ENCODE measurements at regions not wholly inside any gene's neighbourhood (a gene's known extent, or its start where the extent isn't known, plus 50 kb on each side); places are given as distances from the start of the nearest gene placed in this dataset.

DNA sequence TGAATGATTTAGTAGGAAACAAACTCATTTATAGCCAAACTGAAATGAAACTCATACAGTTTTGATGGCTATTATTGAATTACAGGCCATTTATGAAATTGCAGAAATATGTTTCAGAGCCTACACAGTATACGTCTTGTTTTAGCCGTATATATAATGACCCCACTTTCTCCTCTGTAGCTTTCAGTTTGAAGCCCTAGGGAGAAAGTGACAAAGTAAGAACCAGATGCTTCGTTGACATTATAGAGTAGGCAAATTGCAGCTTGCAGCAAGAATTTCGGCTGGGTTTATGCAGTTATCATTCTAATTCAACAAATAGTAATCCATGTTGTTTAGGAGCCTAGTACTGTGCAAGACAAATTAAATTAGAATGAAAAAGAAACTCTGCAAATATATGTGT, 836.3 kb upstream of the ADGRL4 start:
- DNase-seq: no peak

DNA sequence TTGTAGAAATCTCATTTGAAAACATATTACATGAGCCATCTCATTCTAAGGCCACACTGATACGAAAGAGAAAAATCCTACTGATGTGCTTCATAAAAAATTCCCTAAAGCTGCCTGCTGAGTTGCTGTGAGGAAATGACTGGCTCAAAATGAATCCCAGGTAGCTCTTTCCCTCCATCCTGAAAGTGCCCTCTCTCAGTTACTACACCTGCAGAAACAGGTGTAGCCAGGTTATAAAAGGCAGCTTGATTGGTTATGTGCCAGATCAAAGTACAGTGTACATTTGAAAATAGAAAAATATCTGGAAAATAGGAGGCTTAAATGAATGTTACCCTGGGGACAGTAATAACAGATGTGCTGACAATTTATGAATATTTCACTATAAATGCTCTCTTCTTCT, 833.4 kb upstream of the ADGRL4 start:
- no peak for DNase-seq

DNA sequence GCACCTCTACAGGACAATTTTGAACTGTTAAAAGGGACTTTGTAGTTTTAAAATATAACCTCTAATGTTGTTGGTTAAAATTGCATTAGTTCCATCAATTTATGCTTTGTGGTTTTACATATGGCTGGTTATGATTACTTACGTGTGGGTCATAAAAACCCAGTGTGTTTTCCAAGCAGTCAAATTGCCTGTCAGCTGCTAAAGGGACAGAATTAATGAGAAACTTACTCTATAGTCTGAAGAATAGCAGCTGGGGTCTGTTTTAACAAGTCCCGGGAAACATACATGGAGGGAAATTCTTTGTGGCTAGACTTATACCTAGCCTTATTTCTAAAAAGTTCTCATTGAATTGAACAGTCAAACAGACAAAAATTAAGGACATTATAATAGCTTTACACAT, 820.9 kb upstream of the ADGRL4 start:
- no peak for DNase-seq

DNA sequence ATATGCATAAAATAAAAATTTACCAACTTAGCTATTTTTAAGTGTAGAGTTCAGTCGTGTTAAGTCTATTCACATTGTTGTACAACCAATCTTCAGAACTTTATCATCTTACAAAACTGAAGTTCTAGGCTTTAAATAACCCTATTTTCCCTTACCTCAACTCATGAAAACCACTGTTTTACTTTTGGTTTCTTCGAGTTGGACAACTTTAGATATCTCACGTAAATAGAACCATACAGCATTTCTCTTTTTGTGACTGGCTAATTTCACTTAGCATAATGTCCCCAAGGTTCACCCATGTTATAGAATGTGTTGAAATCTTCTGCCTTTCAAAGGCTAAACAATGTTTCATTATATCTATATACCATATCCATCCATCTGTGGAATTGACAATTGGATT, 819.0 kb upstream of the ADGRL4 start:
- no peak for DNase-seq

DNA sequence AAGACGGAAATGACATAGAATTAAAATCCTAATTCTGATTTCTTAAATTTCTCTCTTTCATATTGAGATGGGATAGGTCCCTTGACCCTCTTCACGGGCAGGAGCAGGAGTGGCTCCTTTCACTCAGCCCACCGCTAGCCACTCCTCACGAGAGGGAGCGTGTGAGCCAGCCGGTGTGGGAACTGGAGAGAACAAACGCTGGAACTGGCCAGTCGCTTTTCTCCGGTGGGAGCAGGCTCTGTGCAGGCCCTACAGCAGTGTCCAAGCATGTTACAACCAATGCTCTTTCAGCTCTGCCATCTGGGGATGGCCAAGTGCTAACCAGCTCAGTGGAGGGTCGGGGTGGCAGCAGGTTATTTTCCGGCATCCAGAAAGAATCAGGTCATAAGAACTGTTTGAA, 815.5 kb upstream of the ADGRL4 start:
- no peak for DNase-seq

DNA sequence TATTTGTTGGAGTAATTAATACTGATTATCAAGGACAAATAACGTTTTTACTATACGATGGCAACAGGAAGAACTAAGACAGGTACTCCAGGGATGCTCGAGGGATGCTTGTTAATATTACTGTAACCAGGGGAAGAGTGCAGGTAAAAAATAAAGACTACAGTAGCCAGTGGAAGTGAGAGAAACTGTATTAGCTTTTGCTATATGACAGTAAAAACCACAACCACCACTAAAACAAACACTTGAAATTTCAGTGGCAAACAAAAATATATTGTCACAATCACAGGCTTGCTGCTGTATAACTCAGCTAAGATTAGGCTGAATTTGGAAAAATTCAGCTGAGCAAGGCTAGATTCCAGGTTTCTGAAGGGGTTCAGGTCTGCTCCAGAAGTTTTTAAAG, 812.6 kb upstream of the ADGRL4 start:
- no peak for DNase-seq

DNA sequence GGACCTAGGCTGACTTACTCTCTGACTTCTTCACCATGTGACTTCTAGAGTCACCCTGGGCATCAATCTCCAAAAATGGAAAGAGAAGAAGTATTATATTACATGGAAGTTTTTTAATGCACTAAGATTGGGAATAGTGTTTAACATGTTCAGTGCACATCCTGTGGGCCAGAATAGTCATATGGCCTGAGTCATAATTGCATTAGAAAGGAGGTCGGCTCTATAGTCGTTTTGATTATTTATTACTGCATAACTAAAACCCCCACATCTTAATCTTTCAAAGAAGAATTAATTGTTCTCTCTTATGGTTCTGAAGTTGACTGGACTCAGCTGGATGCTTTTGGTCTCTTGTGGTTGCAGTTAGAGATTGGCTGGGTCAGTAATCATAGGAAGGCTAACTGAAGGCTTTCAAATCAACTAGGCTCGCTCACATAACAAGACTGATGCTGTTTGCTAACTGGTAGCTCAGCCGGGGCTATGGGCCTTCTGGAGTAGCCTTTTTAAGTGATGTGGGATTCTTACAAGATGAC, 810.6 kb upstream of the ADGRL4 start:
- no peak for DNase-seq

DNA sequence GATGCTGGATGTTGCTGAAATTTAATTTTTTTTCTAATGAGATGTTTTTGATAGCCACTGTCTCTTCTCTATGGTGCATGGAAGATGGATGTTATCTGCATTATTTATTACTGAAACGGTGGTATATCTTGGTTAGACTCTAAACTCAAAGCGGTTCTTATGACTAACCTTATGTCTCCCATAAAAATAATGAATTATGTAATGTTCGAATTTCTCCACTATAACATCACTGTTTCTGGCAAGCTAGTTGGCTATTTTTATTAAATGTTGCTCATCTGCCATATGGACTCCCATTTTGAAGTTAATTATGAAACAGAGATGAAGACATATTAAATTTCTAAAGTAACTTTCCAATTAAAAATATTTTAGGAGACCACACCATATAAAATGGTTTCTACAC, 808.6 kb upstream of the ADGRL4 start:
- no peak for DNase-seq

DNA sequence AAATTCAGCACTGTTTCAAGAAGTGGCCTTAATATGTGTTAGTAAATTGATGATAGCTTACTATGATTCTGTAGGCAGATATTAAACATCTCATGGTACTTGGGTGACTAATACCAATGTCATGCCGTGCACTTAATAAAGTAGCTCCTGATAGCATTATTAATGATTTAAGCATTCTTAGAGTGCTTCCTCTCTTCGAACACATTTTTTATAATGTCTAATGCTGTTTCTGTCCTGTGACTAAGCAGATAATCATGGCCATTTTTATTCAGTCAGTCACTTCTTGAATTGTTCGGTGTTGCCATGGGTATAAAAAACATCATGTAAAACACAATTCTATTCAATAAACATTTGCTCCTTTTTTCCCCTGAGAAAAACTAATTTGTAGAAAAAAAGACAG, 804.6 kb upstream of the ADGRL4 start:
- DNase-seq: no peak

DNA sequence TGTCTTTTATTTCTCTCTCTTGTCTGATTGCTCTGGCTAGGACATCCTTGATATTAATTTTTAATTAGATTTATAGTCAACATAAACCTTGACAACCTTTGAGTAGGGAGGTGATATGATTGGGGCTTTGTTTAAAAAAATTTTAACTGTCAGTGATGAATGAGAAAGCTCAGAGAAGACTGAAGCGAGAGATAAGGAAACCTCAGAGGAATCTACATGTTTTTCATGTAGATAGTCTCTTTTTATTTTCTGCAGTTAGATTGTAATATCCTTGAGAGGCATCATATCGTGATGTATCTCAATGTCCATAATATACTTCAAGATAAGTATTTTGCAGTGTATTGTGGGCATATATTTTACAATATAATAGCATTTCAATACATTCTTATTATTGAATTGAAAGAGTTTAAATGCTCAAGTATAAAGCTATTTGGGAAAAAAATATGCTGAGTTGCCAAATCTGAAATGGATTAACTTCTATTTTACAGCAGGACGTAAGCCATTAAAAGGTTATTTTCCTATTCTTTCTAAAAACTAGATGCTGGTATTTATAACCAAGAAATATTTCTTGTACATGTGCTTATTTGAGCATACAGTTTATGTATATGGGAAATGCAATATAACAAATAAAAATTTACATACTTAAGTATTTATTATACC, 802.4 kb upstream of the ADGRL4 start:
- DNase-seq: no peak

DNA sequence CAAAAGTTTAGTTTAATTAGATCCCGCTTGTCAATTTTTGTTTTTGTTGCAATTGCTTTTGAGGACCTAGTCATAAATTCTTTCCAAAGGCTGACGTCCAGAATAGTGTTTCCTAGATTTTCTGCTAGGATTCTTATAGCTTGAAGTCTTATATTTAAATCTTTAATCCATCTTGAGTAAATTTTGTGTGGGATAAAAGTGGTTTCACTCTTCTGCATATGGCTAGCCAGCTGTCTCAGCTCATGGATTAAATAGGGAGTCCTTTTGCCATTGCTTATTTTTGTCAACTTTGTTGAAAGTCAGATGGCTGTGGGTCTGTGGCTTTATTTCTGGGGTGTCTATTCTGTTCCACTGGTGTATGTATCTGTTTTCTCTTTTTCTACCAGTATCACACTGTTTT, 801.3 kb upstream of the ADGRL4 start:
- no peak for DNase-seq

DNA sequence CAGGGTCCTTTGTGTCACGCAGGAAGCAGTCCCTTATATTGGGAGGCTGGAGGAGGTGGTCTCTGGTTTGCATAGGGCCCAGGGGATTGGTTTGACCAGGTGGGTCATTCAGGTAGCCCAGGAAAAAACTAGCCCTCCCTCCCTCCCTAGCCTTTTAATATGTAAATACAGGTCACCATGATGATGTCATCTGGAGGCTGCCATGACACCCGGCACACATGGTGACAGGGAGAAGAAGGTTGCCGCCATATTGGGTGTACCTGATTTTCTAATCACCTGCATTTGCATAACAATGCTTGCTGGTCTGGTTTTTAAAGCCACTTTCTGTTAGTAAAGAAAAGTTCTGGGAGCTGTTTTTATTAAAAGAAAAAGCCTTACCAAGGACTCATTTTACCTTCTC, 791.0 kb upstream of the ADGRL4 start:
- no peak for DNase-seq

DNA sequence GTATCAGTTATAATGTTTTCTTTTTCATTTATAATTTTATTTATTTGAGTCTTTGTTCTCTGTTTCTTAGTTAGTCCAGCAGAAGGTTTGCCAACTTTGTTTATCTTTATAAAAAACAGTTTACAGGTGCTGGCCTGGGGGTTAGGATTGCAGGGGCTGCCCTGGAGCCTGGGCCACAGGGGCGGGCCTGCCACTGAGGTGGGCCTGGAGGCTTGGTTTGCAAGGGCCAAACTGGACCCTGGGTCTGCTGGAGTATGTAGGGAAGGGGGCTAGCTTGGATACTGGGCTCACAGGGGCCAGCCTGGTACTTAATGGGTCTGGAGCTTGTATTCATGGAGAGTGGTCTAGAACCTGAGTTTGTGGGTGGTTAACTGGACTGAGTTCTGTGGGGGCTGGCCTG, 789.9 kb upstream of the ADGRL4 start:
- no peak for DNase-seq

DNA sequence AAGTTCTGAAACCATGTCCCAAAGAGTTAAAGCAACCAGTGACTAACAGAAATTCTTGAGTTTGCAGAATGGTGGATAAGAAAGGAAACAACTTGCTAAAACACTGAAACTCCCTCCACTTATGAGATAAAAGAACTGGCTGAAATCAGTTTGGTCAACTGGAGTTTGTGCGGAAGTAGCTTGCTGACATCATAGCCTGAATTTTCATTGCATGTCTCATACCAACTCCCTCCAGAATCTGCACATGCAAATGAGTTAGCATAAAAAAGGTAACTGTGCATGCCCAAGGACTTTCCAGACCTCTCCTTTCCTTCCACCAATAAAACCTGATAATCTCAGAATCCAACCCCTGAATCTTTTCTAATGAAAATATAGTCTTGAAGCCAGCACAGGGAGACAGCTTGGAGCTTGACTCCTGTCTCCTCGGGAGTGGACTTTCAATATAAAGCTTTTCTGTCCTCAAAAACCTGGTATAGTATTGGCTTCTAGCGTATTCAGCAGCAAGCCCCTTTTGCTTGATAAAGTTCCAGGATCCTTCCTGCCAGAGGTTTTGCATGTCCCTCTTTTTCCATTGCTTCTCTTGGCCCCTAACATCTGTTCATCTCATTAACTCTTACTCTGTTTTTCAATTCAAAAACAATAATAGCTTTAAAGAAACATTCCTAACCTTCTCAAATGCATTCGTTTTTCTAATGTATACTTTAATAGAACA, 785.8 kb upstream of the ADGRL4 start:
- no peak for DNase-seq

DNA sequence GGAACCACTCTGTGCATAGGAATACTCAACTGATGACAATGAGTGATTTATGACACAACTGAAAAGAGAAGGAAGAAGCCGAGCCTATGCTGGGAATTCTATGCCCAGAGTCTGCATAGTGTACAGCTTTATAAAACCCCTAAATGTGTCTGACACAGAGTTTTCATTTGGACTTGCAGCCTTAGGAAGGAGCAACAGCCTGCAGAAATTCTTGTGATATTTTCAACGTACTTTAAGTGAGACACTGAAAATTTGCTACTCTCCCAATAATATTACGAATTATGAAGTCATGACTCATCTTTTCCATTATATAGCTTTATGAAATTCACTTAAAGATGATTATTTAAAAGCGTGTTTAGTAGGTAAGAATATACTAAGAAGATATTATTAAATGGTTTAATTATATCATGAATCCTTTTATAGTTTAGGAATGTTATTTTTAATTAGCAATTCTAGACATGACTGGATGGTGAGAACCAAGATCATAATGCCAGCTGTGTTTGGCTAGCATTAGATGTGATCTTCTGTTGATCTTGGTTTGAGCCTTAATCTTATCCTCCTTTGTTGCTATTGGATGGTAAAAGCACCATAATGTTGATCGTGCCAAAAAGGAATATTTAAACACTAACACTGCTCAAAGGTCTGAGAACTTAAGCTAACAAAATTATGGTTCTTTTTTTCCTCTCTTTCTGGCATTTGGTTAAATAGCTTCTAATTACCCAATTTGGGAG, 785.1 kb upstream of the ADGRL4 start:
- no peak for DNase-seq

DNA sequence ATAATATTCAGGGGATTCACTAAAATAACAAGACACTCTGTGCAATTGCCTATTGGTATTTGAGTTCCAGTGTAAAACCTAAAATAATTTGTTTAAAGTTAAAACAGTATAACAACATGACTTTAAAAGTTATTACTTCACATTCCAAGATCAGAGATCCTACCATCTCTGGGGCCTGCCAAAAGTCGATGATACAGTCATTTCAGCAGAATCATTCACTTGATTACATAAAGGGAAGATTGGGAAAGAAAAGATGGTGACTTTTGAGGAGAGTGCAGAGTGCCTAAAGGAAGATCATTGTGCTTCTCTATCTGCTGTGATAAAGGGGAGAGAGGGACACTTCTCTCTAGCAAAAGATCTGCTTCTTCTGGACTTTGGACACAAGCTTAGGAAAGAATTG, 784.4 kb upstream of the ADGRL4 start:
- no peak for DNase-seq

DNA sequence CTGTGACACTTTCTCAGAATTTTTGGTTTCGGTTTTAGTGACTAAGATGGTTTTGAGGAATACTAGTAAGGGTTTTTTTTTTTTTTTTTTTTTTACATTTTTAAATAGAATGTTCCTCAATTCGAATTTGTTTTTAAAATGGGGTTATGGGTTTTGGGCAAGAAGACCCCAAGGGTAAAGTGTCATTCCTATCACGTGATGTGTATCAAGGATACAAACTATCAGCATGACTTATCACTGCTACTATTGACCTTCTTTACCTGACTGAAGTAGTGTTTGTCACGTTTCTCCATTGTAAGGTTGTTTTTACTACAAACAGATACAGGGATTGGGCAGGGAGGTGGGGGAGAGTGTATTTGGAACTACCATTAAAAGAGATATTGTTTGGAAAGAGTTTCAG, 781.1 kb upstream of the ADGRL4 start:
- DNase-seq: no peak

DNA sequence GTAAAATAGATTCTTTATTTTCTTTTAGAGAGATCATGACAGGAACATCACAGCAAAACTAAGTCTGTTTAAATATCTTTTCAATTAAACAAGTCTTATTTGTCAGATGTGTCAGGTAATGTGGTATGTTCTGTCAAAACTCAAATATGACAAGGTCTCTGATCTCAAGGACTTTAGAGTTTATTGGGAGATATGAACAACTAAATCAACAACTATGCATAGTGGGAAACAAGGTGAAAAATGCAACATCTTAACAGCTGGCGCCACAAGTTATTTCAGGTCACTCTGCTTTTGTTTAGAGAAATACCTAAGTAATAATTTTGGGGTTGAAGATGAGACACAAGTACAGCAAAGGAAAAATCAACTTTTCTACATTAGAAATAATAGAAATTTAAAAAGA, 779.4 kb upstream of the ADGRL4 start:
- DNase-seq: no peak

DNA sequence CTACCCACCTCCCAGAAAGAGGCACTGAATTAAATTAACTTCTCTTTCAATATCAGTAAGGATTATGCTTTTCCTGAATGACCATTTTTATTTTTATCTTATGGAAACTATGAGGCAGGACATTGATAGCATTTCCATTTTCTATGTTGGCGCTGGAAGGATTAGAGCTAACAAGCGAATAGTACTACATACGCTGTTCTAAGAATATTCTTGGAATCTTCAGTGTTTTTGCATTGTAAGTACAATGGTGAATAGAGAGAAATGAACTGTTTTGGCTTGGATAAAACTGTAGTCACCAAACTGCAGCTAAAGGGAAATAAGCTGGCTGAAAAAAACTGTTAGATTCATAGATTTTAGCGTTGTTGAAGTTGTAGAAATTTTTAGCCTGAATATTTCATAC, 779.0 kb upstream of the ADGRL4 start:
- DNase-seq: no peak

DNA sequence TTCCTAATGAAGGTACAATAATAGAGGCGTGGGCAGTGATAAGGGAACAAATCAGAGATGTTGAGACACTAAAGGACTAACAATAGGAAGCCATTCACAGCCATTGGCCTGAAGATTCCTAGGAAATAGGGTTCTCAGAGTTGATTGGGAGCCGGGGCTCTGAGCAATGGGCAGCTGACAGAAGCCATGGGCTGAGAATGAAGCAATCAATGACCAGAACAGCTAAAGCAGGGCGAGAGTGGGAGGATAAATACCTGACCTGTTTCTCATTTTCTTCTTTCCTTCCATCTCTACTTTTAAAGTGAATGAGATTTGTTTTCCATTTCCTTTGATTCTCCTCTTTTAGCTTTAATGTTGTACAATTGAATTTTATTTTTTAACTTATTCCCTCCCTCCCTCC, 774.7 kb upstream of the ADGRL4 start:
- DNase-seq: no peak

DNA sequence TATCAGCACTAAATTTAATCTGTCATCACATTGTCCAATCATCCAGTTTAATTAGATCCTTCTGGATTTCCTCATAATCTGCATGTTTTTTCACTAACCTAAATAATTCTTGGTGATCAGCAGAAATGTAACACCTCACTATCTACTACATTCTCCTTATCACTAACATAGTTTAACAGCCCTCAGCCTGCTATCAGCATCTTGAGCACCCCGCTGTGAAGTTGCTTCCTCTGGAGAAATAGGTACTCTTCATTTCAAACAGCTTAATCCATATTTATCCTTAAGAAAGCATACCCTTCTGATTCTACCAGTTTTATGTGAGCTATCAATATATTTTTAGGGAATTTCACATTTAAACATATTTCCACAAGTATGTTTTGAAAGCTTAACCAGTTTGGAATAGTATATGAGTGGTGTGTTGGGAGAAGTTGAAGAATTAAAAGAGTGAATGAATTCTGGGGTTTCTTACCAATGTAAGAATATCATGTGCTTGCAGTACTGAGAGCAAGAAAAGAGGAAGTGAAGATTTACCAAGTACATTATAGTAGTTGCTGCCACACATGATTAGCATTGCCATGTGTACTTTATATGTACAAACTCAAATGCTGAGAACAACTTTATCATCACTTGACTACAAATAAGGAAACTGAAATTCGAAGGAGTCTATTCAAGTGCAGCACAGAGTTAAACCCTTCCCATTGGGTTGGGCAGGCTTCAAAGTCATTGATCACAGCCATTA, 771.1 kb upstream of the ADGRL4 start:
- DNase-seq: no peak

DNA sequence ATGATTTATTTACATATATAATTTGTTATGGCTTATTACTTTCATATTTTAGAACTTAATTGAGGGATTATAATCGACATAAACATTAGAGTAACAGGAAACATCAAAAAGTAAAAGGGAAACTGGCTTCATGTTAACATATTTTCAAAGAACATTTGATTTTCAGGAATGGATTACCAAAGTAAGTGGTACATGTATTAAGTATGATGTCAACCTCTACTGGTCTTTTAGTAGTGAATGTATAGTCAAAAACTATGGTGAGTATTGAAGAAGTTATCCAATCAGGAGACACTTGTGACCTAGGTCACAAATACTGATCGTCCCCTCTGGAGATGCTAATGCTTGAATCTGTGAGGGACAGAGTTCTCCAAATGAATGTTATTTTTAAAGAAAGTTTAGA, 768.9 kb upstream of the ADGRL4 start:
- no peak for DNase-seq

DNA sequence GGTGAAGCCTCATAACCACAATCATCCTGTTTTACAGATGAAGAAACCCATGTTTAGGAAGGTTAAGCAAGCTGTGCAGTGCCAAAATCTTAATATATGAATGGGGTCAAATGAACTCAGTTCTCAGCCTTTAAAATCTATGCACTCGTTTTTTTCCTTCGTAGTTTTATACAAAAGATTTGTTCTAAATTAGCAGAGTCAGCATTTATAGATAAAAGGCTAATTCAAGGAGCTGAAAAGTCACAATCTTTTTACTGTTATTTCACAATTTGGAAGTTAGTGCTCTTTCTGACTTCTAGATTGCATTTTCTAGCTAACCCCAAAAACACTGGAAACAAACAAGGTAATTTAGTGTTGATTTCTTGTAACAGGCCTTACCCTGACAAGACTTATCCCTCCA, 766.9 kb upstream of the ADGRL4 start:
- DNase-seq: no peak

DNA sequence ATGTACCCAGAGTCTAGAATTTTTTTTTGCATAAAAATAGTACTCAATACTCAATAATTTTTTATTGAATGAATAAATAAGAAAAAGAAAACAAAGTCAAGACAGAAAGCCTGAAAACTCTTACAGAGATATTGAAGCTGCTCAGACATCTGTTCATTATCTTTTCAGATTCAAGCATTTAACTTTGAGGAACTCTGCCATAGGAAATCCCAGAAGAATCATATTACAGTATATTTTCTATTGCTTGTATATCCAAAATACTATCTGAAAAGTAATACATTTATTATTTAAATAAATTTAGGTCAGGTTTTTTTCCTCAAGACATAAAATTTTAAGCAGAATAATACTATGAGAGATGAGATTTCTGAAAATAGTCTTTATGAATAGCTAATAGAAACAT, 755.9 kb upstream of the ADGRL4 start:
- DNase-seq: no peak

All from NK-92 treated with Interleukin-12 subunit alpha and Interleukin-12 subunit beta, amount 100 ng/mL, for 24 hours (cell line).